Thyroid gland (tissue), 4 donors: ENCODE measurements at regions not wholly inside any gene's neighbourhood (a gene's known extent, or its start where the extent isn't known, plus 50 kb on each side); places are given as distances from the start of the nearest gene placed in this dataset.

Experiments
- CTCF ChIP-seq, 6 experiments: fragments of 200-600 bp in 3 of 6; fragments of 450-650 bp in 3 of 6; sonication (generic) in 3 of 6; IDR thresholded peaks; one replicate each; pipeline ENCODE4 v1.5.1; 2016 to 2019; ENCODE audit warnings: antibody characterized with exemption in 6 of 6, mild to moderate bottlenecking in 2 of 6, inconsistent platforms in 1 of 6, moderate library complexity in 1 of 6
- POLR2A ChIP-seq, 2 donors: fragments of 450-650 bp; IDR thresholded peaks; one replicate each; pipeline ENCODE4 v1.6.1; 2017; ENCODE audit warnings: antibody characterized with exemption in 2 of 2, mild to moderate bottlenecking in 2 of 2, moderate library complexity in 1 of 2

DNA sequence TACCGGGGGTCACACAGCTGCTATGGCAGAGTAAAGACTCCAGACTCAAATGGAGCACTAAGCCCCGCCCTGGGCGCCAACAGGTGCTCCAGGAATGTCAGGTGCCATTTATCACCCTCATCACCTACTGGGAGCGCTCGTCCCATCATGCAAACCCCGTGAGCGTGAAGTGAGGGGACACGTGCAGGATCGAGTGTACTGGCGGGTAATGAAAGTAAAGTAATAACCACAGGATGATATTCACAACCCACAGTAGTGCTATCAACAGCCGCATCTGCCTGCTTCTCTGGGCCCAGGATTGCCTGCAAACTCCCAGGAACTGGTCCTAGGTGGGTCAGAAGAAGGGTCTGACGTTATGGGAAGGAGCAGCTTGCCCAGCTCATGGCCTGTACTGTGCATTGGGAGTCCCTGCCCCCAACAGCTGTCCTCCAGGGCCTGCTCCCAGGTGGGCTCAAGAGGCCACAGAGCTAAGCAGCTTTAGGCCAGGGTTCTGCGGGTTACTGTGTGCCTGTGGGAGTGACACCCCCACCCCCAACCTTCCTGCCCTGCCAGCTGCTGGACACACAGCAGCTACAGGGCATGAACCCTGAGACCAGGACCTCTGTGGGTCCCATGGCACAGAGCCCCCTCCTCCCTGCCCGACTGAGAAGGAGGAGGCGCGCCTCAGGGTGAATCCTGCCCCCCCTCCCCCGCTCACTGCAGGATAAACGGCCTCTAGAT is 120.5 kb upstream of the SULF2 start:
- no peak for TF ChIP-seq CTCF (IDR thresholded peaks at IDR 0.05)
- TF ChIP-seq POLR2A (IDR thresholded peaks at IDR 0.05), result no peak
